Aorta (tissue), 5 donors: ENCODE measurements at regions not wholly inside any gene's neighbourhood (a gene's known extent, or its start where the extent isn't known, plus 50 kb on each side); places are given as distances from the start of the nearest gene placed in this dataset.

Source experiments
- ATAC-seq: fragments of 200-7000 bp; cut with Tn5 transposase; one replicate; pipeline ENCODE4 v1.9.1; 2022; ENCODE audit warnings: moderate library complexity; ENCODE audit not compliant: low FRiP score
- DNase-seq, 2 donors: peaks; one replicate each; pipeline ENCODE4 v3.0.0-alpha.2; 2020
- H3K27ac ChIP-seq, 2 donors: one replicate each; pipeline ENCODE4 v1.5.1; 2013; ENCODE audit warnings: low read length in 2 of 2, mild to moderate bottlenecking in 2 of 2, moderate library complexity in 2 of 2, control low read depth in 1 of 2, inconsistent platforms in 1 of 2, low read depth in 1 of 2
- H3K27me3 ChIP-seq, 2 donors: one replicate each; pipeline ENCODE4 v1.6.1; 2013; ENCODE audit warnings: control low read depth in 1 of 2, low read length in 1 of 2, mild to moderate bottlenecking in 1 of 2, moderate library complexity in 1 of 2; ENCODE audit not compliant: insufficient read depth in 2 of 2, control insufficient read depth in 1 of 2
- H3K36me3 ChIP-seq, 2 donors: one replicate each; pipeline ENCODE4 v1.6.1; 2013; ENCODE audit warnings: control low read depth in 1 of 2, low read length in 1 of 2, mild to moderate bottlenecking in 1 of 2; ENCODE audit not compliant: insufficient read depth in 2 of 2, control insufficient read depth in 1 of 2
- H3K4me1 ChIP-seq, 2 donors: one replicate each; pipeline ENCODE4 v1.6.1; 2013; ENCODE audit warnings: low read length in 2 of 2, control low read depth in 1 of 2, mild to moderate bottlenecking in 1 of 2, moderate library complexity in 1 of 2; ENCODE audit not compliant: insufficient read depth in 2 of 2, control insufficient read depth in 1 of 2
- H3K4me3 ChIP-seq, 2 donors: one replicate each; pipeline ENCODE4 v1.5.1; 2013; ENCODE audit warnings: low read length in 2 of 2, control low read depth in 1 of 2, mild to moderate bottlenecking in 1 of 2
- H3K9me3 ChIP-seq: one replicate; pipeline ENCODE4 v1.6.1; 2013; ENCODE audit warnings: mild to moderate bottlenecking, low read length; ENCODE audit not compliant: control insufficient read depth
- WGBS, 2 donors: extraction: QIAGEN DNeasy Blood & Tissue Kit; methylation state at CpG; one replicate each; pipeline ENCODE4 v1.1.7; 2013; 5-methylcytosine and 5-hydroxymethylcytosine counted together
- intact Hi-C, 2 donors: fragments of 100-400 bp; cut with DNase I; formaldehyde crosslinking; loops; one replicate each; pipeline versions ENCODE4 v1.14.2 to v1.15.0; 2022
- donor health status: healthy with polysubstance abuse.
- donor health status: Bipolar disorder and iron deficiency.
- donor health status: DM: no; HTN: no; CAD: no.
- donor health status: DM: no; HTN: no; CAD: no.
- donor health status: DM: yes; HTN: yes; CAD: no.

DNA sequence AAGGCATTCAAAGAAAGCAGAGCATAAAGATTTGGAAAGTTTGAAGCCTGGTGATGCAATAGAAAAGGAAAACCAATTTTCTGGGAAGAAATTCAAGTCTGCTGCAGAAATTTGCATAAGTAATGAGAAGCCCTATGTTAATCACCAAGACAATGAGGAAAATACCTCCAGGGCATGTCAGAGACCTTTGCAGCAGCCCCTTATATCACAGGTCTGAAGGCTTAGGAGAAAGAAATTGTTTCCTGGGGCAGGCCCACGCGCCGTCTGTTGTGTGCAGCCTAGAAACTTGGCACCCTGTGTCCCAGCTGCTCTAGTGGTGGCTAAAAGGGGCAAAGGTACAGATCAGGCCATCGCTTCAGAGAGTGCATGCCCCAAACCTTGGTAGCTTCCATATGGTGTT, 495.3 kb upstream of the CDH6 start:
- Histone ChIP-seq H3K27me3 (peaks cover 0 to 1% of the 10 kb centered on the region in 2 donors), H3K27ac (no peak overlapping the region), H3K36me3 (no peaks in the 10 kb centered on the region), H3K4me3 (no peak overlapping the region), H3K4me1 (no peaks in the 10 kb centered on the region), H3K9me3 (peaks cover 1% of the 10 kb centered on the region)
- 92 to 95% methylated on average over 4 of the region's 4 CpGs for WGBS, 2 donors
- ATAC-seq (no peak), DNase-seq (no peak)
- intact Hi-C loops, result no loop called here

- no peak for DNase-seq
- Histone ChIP-seq H3K9me3 (no peaks in the 10 kb centered on the region), H3K4me1 (no peaks in the 10 kb centered on the region), H3K36me3 (no peaks in the 10 kb centered on the region), H3K27ac (no peak overlapping the region), H3K4me3 (no peak overlapping the region), H3K27me3 (peaks cover 0 to 1% of the 10 kb centered on the region in 2 donors)
- intact Hi-C loops, result no loop called here
- no peak for ATAC-seq
- 27 to 33% methylated on average over 2 of the region's 2 CpGs for WGBS, 2 donors
Measured at GRCh38 chr5:30693326-30693725, 500.2 kb upstream of the CDH6 start.

GRCh38 chr5:30690931-30691330, 502.6 kb upstream of the CDH6 start:
- Histone ChIP-seq H3K27ac (no peak overlapping the region), H3K36me3 (no peaks in the 10 kb centered on the region), H3K27me3 (peaks cover 0 to 1% of the 10 kb centered on the region in 2 donors), H3K4me3 (no peak overlapping the region), H3K9me3 (no peaks in the 10 kb centered on the region), H3K4me1 (no peaks in the 10 kb centered on the region)
- DNase-seq (no peak), ATAC-seq (no peak)
- 91 to 94% methylated on average over 8 of the region's 8 CpGs for WGBS, 2 donors
- intact Hi-C loops, result no loop called here

DNA sequence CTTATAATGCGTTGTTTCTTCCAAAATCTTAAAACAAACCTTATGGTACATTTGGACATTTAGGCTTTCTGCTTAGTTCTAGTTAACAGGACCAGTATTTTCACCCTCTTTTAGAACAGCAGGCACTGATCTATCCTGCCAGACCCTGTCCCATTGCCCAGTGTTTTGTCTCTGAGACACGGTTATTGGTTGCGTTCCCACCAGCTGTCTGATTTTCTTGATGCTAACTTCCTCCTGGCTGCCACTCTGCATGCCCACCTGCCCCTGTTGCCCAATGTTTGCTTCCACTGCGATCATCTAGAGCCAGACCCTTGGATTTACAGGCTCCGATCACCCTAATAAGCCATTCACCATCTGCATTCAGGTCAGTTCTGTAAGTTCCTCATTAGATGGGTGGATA, 506.0 kb upstream of the CDH6 start:
- intact Hi-C loops, result no loop called here

DNA sequence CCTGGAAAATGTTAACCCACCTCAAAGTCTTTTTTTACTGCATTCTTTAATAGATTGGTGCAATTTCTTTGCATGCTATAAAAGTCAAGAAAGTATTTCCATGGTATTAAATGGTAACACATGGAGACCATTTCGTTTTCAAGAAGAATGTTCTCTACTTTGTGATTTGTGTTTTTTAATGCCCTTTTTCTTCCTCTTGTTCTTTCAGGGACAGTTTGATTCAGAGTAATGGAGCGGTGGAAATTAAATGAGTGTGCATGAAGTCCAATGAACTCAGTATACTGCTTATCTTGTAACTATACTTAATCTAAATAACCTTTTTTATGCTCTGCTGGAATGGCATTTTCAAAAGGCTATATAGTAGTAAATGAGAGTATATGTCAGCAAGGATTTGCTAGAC, 507.0 kb upstream of the CDH6 start:
- Histone ChIP-seq H3K27ac (no peak overlapping the region), H3K4me3 (no peak overlapping the region), H3K36me3 (no peaks in the 10 kb centered on the region), H3K9me3 (no peaks in the 10 kb centered on the region), H3K27me3 (no peaks in the 10 kb centered on the region), H3K4me1 (no peaks in the 10 kb centered on the region)
- WGBS, 2 donors, result 72 to 77% methylated on average over 2 of the region's 2 CpGs
- DNase-seq, result no peak
- intact Hi-C loops, result no loop called here
- no peak for ATAC-seq

More for the DNA sequence above, 506.0 kb upstream of the CDH6 start:
- no peaks in the 10 kb centered on the region for H3K27me3 ChIP-seq
- H3K9me3 ChIP-seq, result no peaks in the 10 kb centered on the region
- 81 to 90% methylated on average over 5 of the region's 5 CpGs for WGBS, 2 donors
- H3K4me1 ChIP-seq, result no peaks in the 10 kb centered on the region
- no peak overlapping the region for H3K27ac ChIP-seq
- H3K36me3 ChIP-seq, result no peaks in the 10 kb centered on the region
- no peak overlapping the region for H3K4me3 ChIP-seq
- DNase-seq, result no peak
- no peak for ATAC-seq

GRCh38 chr5:30676223-30676840, 517.2 kb upstream of the CDH6 start:
- Histone ChIP-seq H3K27me3 (no peaks in the 10 kb centered on the region), H3K27ac (no peak overlapping the region), H3K9me3 (peaks cover 6% of the 10 kb centered on the region), H3K4me3 (no peak overlapping the region), H3K36me3 (peaks cover 2 to 3% of the 10 kb centered on the region in 2 donors), H3K4me1 (no peaks in the 10 kb centered on the region)
- no peak for ATAC-seq
- WGBS, 2 donors, result 80 to 82% methylated on average over 1 of the region's 1 CpG
- intact Hi-C loops, result no loop called here
- DNase-seq, result no peak

DNA sequence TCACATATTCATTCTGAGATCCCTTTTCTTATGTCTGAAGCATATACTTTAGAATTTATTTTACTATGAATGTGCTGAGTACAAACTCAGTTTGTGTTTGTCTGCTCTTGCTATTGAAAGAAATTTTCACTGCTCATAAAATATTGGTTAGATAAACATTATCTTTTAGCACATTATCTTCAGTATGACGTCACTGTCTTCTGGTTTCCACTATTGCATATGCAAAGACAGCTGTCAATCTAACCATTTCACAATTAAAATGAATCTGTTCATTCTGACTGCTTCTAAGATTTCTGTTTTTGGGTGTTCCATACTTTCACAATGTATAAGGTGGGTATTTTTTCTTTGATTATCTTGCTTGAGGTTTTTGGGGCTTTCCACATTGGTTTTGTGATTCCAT, 526.2 kb upstream of the CDH6 start:
- no peak for DNase-seq
- Histone ChIP-seq H3K4me1 (no peaks in the 10 kb centered on the region), H3K27ac (no peak overlapping the region), H3K4me3 (no peak overlapping the region), H3K36me3 (no peaks in the 10 kb centered on the region), H3K27me3 (no peaks in the 10 kb centered on the region), H3K9me3 (no peaks in the 10 kb centered on the region)
- intact Hi-C loops, result no loop called here
- 37 to 46% methylated on average over 1 of the region's 1 CpG for WGBS, 2 donors
- no peak for ATAC-seq

DNA sequence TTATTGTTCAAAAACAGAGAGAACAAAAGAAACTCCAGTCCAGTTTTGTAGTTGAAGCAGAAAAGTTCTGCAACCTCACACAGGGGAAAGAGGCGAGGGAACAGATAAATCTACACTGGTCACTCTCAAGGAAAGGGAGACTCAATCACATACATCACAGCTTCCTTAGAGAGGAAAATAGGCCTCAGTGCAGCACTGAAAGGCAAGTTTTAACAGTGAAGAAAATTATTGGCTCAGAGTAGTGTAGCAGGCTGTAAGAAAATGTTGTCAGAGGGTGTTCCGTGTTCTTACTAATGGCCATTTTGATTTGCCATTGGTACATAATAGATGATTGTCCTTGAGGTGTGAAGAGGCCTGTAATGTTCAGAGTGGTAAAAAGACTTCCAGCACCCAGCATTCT, 530.0 kb upstream of the CDH6 start:
- Histone ChIP-seq H3K9me3 (no peaks in the 10 kb centered on the region), H3K4me3 (no peak overlapping the region), H3K27ac (no peak overlapping the region), H3K4me1 (no peaks in the 10 kb centered on the region), H3K36me3 (no peaks in the 10 kb centered on the region), H3K27me3 (no peaks in the 10 kb centered on the region)
- 61 to 69% methylated on average over 2 of the region's 2 CpGs for WGBS, 2 donors
- DNase-seq (no peak), ATAC-seq (no peak)
- intact Hi-C loops, result no loop called here

GRCh38 chr5:30662373-30662772, 531.1 kb upstream of the CDH6 start:
- intact Hi-C loops, result no loop called here
- Histone ChIP-seq H3K4me3 (no peak overlapping the region), H3K27me3 (no peaks in the 10 kb centered on the region), H3K9me3 (no peaks in the 10 kb centered on the region), H3K27ac (no peak overlapping the region), H3K4me1 (no peaks in the 10 kb centered on the region), H3K36me3 (no peaks in the 10 kb centered on the region)
- ATAC-seq (no peak), DNase-seq (no peak)
